NCI-H2107 (cell line): ENCODE measurements at regions not wholly inside any gene's neighbourhood (a gene's known extent, or its start where the extent isn't known, plus 50 kb on each side); places are given as distances from the start of the nearest gene placed in this dataset.

Source experiments
- DNase-seq: peaks from one replicate; lab custom pipeline; 2025; lab: John Stamatoyannopoulos, UW

DNA sequence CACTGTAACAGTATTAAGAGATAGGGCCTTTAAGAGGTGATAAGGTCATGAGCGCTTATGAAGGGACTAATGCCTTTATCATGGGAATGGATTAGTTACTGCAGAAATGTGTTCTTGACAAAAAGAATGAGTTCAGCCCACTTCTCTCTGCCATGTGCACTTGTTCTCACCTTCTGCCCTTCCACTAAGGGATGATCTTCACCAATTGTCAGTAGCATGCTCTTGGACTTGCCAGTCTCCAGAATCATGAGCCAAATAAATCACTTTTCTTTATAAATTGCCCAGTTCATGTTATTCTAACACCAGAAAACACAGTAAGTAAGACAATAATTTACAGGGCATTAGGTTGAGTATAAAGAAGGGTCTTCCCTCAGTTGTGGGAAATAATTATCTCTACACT, 189.1 kb downstream of the CRPPA start:
- no peak for DNase-seq

DNA sequence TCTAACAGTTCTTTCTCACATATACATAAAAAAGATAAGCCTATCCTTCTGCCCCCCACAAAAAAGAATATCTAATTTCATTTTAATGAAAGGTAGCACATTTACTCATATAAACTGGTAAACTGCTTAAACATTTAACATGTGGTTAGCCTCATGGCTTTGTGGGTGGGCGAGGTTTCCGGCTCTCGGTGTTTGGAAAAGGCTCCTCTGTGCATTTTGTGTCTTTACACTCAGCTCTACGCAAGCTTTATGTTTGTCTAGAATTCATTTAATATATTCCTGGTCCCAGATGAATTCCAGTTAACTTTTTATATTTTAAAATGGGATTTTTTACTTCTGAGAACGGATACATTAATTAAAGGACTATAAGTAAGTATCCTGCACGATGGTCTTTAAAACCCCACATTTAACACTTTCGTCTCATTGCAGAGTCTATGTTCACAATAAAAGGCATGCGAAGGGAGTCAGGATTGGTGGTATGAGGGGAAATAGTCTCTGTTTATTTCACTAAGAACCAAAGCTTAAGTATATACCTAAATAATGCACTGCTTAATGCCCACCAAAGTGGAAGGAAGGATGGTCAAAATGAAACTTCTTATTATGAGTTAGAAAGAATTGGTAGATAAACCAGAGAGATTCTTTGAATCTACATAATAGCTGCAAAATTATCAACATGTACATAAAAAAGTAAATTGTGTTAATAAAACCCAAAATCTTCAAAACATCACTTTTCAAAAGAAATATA, 197.2 kb downstream of the CRPPA start:
- no peak for DNase-seq

DNA sequence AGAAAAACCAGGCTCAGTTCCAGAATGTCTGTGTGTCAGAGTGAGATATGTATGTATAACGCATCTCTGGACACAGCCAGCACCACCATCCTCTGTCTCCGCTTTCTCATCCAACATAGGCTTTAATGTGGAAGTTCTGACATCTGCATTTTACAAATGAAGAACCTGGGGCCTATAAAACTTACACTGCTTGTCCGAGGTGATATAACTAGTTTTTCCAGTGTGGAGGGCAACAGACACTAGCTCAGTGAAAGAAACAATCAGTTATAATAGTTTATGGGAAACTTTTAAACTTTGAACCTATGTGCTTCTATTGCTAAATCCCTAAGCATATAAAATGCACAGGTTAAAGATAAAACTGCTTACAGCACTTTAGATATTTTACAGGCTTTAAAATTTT, 208.7 kb downstream of the CRPPA start:
- no peak for DNase-seq

DNA sequence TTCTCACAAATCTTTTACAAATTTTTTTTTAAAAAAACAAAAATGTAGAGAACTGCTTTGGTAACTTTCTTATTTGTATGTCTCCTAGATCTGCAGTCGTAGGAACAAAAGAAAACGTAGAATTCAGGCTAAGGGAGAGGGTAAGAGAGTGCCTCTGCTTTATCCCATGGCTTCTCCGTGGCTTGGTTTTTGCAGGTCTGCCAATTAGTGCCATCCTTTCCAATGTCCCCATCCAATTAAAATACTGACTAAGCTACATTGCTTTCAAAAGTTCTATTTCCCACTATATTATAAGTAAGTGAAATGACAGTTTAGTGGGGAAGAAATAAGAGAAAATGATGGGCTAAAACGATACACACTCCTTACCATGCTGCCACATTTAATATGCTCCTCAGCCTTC, 209.3 kb downstream of the CRPPA start:
- no peak for DNase-seq

DNA sequence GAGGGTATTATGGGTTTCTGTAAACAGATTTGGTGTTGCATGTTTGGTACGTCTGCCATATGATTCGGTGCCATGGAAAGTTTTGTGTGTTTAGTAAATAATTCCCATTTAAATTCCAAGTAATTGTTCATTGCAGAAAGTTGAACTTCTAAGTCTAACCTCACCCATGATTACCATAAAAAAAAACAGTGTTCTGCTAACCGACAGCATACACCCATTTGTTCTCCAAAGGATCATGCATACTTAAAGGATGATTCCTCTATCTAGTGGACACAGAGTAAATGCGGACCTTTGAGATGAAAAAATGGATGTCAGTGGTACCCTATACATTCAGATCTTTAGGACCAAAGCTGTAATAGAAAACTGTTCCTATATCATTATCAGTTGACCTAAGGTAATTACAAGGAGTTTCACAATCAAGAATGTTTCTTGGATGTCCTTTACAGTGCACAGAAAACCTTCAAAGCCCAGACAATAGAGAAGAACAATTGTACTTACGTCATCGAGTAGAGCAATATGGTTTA, 209.9 kb downstream of the CRPPA start:
- DNase-seq = no peak

DNA sequence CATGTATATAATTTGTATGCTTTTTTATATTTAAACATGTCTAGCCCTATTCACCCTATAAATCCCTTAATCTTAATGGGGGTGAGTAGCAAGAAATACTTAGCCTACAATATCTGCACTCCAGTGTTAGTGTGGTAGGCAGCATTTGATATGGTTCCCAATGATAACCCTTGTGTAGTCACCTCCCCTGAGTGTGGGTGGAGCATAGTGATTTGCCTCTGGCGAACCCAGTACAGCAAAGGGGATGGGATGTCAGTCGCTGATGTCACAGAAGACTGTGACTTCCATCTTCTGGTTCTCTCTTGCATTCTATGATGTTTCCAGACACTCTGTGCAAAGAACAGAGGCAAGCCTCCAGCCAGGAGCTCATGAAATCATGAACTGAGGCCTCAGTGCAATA, 211.2 kb downstream of the CRPPA start:
- DNase-seq = no peak

DNA sequence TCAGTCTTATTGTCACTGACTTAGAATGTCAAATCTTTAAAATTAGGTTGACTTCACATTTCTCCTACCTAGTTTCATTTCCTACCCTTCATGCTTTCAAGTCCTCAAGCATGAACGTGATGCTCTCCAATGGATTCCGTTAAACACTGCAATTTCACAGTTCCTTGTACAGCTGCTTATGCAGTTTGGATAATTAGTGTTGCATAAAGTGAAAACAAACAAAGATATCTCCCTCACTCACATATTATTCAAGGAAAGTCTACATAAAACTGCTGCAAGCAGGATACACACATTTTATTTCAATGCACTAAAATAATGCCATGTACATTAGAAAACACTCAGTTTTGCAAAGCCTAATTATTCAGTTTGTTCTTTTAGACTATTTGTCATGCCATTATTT, 214.0 kb downstream of the CRPPA start:
- DNase-seq = no peak

DNA sequence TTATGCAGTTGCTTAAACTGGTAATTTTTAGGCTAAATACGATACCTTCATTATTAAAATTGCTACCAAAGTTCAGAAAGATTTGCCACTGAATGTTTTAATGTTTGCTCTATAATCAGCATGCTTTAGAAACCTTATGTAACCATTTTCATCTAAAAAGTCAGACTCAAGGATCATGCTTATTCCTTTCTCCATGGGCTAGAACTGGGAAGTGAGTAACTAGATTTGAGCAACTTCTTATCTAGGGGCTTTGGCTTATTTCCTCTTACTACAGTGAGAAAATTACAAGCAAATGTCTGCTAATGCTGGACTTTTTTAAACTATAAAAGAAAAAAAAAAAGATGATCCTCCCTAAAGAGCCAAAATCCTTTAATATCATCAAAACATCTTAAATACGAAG, 215.9 kb downstream of the CRPPA start:
- no peak for DNase-seq

DNA sequence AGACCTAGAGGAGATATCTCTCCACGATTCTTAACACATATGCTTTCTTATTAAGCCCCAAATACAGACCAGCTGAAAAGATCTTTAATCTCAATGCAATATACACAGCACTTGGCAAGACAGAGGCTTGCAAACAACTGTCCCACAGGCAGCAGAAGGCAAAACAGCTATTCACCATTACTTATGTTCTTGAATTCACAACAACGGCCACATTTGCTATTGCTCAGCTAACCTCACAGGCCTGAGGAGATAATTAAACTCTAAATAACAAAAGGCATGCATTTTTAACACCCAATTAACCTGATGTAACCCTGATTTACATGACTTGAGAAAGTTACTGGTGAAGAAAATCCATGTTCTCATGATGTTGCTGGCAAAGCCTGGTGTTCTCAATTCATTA, 216.4 kb downstream of the CRPPA start:
- no peak for DNase-seq

DNA sequence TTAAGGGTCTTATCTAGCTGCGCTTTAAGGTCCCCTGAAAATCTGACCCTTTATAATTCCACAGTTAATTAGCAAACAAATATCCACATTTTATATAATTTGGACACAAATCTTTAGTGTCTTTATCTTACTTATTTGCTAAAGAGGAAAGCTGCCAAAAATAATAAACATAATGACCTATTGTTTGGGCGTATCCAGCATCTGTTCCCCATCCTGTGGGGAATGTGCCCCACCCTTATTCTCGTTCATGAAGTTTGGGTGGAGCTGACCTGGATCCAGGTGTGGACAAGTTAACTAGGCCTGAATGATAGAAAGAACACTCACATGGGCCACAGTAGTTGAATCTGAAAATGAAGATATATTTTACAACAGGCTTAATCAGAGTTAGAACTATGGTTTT, 218.3 kb downstream of the CRPPA start:
- no peak for DNase-seq

DNA sequence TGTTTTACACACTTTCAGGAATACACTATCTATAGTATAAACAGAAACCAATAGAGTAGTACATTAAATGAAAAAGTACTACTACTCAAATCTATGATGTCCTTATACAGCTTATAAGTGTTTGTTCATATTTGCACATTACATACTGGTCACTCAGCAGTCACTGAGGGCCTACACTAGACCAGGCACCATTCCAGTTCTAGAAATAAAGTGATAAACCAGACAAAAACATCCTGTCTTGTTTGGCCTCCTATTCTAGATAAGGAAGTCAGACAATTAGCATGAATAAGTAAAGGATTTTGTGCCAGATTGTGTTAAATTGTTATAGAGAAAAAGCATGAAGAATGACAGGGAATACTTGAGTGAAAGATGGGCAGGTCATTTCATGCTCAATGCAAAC, 219.0 kb downstream of the CRPPA start:
- DNase-seq = no peak

DNA sequence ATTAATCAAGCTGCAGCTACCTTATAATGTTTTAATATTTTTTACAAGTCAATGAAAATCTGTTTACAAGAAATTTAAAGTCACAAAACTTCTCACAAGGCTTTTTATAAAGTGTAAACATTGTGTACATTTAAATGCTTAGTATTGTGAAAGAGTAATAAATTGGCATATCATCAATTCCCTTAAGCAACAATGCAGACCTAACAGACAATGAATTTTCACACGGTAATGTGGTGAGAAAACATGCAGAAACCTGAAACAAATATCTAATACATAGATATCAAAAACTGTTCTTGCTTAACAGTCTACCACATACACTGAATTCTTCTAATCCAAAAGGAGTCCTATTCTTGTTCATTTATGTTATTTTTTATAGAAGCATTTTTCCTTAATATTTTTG, 220.7 kb downstream of the CRPPA start:
- DNase-seq = no peak

DNA sequence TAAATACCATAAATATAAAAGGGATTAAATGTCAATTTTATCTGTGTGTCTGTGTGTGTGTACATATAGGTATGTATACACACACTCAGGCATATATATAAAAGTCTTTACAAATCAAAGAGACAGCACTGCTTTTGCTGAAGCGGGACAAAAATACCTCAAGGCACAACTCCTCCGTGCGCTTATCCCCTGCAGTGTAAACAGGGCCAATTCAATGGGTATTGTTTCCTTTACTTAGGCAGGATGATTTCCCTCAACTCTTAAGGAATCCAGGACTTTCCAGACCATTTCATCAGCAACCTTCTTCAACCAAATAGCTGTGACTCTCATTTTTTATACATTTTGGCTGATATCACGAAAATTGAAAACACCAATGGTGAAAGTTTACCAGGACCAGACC, 227.7 kb downstream of the CRPPA start:
- DNase-seq = no peak

DNA sequence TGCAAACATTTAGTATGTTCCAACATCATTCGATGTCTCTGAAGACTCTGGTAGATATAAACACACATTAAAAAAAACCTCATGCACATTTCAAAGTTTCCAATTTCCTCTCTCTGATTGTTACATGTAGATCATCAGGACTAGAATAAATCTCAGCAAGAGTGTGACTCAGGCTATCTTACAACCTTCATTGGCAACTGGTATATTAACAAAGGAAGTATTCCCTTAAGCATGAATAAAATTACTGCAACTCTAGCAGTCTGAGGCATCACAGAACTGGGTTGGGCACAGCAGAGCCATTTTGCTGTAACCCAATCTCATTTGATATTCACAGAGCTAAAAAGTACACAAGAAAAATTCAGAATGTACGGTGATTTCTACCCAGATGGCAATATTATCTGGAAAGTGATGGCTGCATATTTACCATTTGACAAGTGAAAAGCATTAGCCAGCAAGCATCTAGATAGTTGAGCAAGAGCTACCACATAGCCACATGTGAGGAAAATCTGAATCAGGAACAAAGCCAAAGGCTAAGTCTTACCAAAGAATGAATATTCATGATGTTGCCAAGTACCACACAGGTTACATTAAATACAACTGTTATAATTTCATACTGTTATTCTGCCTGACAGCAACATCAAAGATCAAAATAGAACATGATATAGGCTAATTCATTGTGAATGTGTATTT, 232.2 kb downstream of the CRPPA start:
- no peak for DNase-seq

DNA sequence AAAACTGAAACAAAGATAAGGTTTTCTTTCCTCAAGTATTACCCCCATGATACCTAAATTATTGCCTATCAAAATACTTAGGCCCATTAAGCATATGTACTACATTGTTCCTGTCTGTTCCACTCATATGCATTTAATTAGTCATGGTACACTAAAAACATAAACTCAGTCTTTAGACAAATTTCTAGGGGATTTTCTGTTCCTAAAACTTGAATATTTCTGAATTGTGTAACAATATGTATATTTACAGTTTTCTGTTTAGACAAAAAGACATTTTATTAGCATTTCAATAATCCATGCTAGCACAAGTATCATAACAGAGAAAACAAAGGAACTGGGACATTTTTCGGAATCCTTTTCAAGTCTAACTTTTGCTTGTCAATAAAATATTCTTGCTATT, 234.2 kb downstream of the CRPPA start:
- DNase-seq = no peak

DNA sequence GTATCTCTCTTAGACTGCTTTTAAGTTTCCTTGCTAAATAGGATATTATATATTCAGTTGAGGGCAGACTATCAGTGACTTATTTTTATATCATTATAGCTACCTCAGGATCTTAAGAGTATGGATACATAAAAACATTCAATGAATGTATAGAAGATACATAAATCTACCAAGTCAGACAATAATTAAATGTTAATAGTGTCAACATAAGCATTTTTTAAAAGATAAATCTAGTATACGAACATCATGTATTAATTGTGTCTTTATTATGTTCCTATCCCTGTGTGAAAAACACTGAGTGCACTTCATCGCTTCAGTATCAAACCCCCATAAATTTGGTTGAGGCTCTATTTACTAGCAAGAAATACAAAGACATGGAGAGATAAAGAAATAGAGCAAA, 242.8 kb downstream of the CRPPA start:
- DNase-seq = no peak

DNA sequence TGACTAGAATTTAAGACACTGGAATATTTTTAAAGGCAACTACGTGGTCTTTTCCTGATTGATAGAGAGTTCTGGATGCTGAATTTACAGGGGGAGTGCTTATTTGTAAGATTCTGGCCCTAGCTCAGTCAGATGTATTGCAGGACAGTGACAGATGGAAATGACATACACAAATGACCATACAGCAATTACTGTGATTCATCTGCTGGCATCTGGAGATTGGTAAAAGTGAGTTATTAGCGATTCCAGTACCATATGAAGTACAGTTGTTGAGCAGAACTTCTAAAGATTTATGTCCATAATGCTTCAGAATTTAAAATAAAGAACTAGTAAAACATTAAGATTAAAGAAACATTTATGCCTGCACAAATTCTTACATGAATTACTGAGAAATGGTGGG, 243.2 kb downstream of the CRPPA start:
- DNase-seq = no peak

DNA sequence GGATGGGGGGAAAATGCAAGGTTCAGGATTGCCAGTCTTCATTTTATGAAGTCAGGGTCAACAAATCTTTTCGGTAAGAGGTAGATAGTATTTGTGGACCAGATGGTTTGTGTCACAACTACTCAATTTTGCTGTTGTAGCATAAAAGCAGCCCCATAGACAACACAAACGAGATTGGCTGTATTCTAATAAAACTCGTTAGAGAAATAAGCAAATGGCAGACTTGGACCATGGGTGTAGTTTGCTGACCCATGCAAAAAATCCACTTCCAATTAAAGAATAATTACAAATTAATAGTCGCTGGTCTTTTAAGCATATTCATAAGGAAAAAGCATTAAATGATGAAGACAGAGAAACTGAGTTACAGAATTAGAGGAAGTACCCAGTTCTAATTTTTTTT, 247.1 kb downstream of the CRPPA start:
- no peak for DNase-seq

DNA sequence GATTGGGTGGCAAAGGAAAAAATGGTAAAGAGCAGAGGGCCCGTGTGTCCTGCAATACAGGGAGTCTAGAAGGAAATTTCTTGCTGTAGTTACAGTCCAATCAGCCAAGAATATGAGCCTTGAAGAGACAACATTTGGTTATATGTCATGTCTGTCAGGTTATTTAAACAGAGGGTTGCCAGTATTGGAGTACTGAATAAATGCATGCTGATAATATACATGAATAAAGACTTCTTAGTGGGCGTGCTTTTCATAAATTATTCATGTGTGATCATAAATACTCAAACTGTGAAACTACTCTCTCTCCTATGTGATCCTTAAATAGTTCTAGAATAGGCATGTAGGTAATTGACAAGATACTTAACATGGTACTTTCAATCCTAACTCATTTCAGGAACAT, 249.0 kb downstream of the CRPPA start:
- DNase-seq = no peak

DNA sequence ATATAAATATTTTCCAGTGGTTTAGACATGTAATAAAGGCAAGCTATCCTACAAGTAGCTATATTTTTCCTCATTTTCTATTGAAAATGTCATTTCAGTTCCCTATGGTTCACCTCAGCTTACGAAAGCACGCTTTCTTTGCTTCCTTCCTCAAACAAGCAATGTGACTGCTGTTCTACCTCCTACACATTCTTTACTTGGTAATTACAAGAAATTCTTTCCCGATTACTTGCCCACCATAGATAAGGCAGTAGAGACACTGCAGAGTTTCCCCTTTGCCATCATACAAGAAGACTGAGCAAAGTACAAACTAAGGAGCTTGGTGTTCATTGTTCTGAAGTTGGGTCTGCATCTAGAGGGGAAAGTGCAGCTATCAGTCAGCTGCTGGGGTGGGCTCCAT, 249.4 kb downstream of the CRPPA start:
- DNase-seq = no peak

DNA sequence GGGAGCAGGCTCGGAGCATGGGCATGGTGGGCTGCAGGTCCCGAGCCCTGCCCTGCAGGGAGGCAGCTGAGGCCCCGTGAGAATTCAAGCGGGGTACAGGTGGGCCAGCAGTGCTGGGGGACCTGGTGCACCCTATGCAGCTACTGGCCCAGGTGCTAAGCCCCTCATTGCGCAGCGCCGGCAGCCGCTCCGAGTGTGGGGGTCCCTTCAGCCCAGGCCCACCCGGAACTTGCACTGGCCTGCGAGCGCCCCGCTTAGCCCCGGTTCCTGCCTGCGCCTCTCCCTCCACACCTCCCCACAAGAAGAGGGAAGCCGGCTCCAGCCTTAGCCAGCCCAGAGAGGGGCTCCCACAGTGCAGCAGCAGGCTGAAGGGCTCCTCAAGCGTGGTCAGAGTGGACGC, 250.7 kb downstream of the CRPPA start:
- no peak for DNase-seq

DNA sequence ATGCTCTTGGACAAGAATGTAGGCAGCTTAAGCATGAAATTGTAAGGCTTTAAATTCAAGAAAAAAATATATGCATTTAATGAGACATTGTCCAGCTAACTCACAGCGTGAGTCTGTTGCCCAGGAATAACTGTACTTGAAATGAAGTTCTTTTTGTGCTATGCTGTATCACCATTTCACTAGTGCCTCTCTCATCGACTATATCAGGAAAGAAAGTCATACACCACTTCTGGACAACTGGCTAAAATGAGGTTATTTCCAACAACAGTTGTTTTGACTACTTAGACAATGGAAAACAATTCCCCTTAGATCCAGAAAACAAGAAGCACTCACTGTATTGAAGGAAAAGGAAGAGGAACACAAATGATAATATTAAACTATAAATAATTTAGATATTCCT, 251.8 kb downstream of the CRPPA start:
- no peak for DNase-seq

DNA sequence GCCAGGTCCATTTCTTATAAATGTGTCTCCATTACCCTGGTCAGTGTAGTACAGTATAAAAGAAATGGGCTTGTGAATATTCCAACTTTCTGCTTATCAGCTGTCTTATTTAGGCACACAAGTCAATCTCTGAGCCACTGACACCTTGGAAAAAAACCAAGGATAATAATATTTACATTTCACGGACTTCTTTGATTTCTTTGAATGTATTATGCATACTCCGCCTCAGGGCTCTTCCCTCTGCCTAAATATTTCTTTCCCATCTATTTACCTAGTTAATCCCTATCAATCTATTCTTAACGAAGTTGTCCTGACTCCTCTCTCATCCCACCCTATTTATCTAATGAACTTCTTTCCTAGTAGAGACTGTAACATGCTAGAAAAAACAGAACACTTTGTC, 253.8 kb downstream of the CRPPA start:
- DNase-seq = no peak

DNA sequence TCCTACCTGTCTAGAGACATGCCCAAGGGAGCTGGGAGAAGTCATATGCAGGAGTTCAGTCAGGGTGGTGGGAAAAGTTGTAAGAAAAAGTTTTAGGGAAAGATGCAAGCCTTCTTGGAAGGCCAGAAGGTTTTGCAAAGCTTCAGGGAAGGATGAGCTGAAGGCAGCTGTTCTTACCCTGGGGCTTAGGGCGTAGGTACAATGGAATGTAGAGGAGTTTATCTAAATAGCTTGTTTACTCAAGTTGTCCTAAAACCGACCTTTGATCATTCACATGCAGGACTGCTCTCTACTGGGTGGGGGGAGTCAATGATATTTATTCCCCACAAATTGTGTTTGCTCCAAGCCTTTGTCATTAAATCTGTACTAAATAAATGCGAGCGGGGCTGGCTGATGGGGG, 277.0 kb downstream of the CRPPA start:
- DNase-seq = no peak
